ENCODE measurements at regions not wholly inside any gene's neighbourhood (a gene's known extent, or its start where the extent isn't known, plus 50 kb on each side); places are given as distances from the start of the nearest gene placed in this dataset.

DNA sequence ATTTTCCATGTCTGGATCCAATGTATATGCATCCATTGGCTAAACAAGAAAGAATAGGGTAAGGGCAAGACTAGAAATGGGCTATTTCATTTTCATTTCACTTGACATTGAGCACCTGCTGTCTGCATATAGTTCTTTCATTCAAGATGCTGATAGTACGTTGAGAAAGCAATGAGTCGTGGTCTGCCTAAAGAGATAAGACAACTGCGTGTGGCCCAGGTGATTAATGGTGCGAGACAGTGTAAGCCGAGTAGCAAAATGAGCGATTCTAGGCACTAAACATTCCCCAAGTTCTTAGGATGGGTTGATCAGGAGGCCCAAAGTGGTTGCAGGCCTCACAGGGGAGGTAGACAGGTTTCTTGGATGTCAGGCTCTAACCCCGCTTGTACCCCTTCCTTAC, 235.4 kb downstream of the PDCD6IP start (continued):
- TF ChIP-seq, protein P1, sequence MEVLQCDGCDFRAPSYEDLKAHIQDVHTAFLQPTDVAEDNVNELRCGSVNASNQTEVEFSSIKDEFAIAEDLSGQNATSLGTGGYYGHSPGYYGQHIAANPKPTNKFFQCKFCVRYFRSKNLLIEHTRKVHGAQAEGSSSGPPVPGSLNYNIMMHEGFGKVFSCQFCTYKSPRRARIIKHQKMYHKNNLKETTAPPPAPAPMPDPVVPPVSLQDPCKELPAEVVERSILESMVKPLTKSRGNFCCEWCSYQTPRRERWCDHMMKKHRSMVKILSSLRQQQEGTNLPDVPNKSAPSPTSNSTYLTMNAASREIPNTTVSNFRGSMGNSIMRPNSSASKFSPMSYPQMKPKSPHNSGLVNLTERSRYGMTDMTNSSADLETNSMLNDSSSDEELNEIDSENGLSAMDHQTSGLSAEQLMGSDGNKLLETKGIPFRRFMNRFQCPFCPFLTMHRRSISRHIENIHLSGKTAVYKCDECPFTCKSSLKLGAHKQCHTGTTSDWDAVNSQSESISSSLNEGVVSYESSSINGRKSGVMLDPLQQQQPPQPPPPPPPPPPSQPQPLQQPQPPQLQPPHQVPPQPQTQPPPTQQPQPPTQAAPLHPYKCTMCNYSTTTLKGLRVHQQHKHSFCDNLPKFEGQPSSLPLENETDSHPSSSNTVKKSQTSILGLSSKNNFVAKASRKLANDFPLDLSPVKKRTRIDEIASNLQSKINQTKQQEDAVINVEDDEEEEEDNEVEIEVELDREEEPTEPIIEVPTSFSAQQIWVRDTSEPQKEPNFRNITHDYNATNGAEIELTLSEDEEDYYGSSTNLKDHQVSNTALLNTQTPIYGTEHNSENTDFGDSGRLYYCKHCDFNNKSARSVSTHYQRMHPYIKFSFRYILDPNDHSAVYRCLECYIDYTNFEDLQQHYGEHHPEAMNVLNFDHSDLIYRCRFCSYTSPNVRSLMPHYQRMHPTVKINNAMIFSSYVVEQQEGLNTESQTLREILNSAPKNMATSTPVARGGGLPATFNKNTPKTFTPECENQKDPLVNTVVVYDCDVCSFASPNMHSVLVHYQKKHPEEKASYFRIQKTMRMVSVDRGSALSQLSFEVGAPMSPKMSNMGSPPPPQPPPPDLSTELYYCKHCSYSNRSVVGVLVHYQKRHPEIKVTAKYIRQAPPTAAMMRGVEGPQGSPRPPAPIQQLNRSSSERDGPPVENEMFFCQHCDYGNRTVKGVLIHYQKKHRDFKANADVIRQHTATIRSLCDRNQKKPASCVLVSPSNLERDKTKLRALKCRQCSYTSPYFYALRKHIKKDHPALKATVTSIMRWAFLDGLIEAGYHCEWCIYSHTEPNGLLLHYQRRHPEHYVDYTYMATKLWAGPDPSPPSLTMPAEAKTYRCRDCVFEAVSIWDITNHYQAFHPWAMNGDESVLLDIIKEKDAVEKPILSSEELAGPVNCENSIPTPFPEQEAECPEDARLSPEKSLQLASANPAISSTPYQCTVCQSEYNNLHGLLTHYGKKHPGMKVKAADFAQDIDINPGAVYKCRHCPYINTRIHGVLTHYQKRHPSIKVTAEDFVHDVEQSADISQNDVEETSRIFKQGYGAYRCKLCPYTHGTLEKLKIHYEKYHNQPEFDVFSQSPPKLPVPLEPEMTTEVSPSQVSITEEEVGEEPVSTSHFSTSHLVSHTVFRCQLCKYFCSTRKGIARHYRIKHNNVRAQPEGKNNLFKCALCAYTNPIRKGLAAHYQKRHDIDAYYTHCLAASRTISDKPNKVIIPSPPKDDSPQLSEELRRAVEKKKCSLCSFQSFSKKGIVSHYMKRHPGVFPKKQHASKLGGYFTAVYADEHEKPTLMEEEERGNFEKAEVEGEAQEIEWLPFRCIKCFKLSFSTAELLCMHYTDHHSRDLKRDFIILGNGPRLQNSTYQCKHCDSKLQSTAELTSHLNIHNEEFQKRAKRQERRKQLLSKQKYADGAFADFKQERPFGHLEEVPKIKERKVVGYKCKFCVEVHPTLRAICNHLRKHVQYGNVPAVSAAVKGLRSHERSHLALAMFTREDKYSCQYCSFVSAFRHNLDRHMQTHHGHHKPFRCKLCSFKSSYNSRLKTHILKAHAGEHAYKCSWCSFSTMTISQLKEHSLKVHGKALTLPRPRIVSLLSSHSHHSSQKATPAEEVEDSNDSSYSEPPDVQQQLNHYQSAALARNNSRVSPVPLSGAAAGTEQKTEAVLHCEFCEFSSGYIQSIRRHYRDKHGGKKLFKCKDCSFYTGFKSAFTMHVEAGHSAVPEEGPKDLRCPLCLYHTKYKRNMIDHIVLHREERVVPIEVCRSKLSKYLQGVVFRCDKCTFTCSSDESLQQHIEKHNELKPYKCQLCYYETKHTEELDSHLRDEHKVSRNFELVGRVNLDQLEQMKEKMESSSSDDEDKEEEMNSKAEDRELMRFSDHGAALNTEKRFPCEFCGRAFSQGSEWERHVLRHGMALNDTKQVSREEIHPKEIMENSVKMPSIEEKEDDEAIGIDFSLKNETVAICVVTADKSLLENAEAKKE (CRISPR knock-in tag; IDR thresholded peaks at IDR 0.05) = no peak
- TF ChIP-seq CREB1 (CRISPR knock-in tag; IDR thresholded peaks at IDR 0.05; ENCODE audit: low read depth) = no peak
- TF ChIP-seq, protein P2, sequence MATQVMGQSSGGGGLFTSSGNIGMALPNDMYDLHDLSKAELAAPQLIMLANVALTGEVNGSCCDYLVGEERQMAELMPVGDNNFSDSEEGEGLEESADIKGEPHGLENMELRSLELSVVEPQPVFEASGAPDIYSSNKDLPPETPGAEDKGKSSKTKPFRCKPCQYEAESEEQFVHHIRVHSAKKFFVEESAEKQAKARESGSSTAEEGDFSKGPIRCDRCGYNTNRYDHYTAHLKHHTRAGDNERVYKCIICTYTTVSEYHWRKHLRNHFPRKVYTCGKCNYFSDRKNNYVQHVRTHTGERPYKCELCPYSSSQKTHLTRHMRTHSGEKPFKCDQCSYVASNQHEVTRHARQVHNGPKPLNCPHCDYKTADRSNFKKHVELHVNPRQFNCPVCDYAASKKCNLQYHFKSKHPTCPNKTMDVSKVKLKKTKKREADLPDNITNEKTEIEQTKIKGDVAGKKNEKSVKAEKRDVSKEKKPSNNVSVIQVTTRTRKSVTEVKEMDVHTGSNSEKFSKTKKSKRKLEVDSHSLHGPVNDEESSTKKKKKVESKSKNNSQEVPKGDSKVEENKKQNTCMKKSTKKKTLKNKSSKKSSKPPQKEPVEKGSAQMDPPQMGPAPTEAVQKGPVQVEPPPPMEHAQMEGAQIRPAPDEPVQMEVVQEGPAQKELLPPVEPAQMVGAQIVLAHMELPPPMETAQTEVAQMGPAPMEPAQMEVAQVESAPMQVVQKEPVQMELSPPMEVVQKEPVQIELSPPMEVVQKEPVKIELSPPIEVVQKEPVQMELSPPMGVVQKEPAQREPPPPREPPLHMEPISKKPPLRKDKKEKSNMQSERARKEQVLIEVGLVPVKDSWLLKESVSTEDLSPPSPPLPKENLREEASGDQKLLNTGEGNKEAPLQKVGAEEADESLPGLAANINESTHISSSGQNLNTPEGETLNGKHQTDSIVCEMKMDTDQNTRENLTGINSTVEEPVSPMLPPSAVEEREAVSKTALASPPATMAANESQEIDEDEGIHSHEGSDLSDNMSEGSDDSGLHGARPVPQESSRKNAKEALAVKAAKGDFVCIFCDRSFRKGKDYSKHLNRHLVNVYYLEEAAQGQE (IDR thresholded peaks at IDR 0.05; ENCODE audit: unreplicated experiment) = no peak
- TF ChIP-seq EZH2 (IDR thresholded peaks at IDR 0.05; ENCODE audit: low read depth, unreplicated experiment) = no peak
- no peak for TF ChIP-seq JUNB (IDR thresholded peaks at IDR 0.05; ENCODE audit: unreplicated experiment)
- TF ChIP-seq, protein P3, sequence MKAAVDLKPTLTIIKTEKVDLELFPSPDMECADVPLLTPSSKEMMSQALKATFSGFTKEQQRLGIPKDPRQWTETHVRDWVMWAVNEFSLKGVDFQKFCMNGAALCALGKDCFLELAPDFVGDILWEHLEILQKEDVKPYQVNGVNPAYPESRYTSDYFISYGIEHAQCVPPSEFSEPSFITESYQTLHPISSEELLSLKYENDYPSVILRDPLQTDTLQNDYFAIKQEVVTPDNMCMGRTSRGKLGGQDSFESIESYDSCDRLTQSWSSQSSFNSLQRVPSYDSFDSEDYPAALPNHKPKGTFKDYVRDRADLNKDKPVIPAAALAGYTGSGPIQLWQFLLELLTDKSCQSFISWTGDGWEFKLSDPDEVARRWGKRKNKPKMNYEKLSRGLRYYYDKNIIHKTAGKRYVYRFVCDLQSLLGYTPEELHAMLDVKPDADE (IDR thresholded peaks at IDR 0.05) = no peak

Measured in GM23338 (cell line).